DLD1 (cell line): ENCODE measurements at regions not wholly inside any gene's neighbourhood (a gene's known extent, or its start where the extent isn't known, plus 50 kb on each side); places are given as distances from the start of the nearest gene placed in this dataset.

Experiments used
- in situ Hi-C: cut with HindIII; loops from 2 replicates; pipeline ENCODE4 v1.10.0; 2017; ENCODE audit warnings: low sequenced_read_pairs

GRCh38 chr9:80447876-80448275, 876.1 kb downstream of the TLE4 start:
- in situ Hi-C loops, result no loop called here

- in situ Hi-C loops, result no loop called here
These were observed 869.0 kb downstream of the TLE4 start for GRCh38 chr9:80440724-80441123.

- in situ Hi-C loops, result no loop called here
These were observed 866.1 kb downstream of the TLE4 start for GRCh38 chr9:80437825-80438224.

GRCh38 chr9:80437091-80437640, 865.4 kb downstream of the TLE4 start:
- in situ Hi-C loops, result no loop called here

GRCh38 chr9:80435591-80435990, 863.8 kb downstream of the TLE4 start:
- in situ Hi-C loops, result no loop called here

- in situ Hi-C loops, result no loop called here
These were observed 855.2 kb downstream of the TLE4 start for GRCh38 chr9:80426992-80427391.

- in situ Hi-C loops, result no loop called here
These were observed 845.5 kb downstream of the TLE4 start for GRCh38 chr9:80417211-80417773.

GRCh38 chr9:80410106-80410505, 838.3 kb downstream of the TLE4 start:
- in situ Hi-C loops, result no loop called here

GRCh38 chr9:80407220-80407619, 835.5 kb downstream of the TLE4 start:
- in situ Hi-C loops, result no loop called here

- in situ Hi-C loops, result no loop called here
These were observed 829.5 kb downstream of the TLE4 start for GRCh38 chr9:80401243-80401642.

- in situ Hi-C loops, result no loop called here
These were observed 829.0 kb downstream of the TLE4 start for GRCh38 chr9:80400624-80401230.

- in situ Hi-C loops, result no loop called here
These were observed 827.8 kb downstream of the TLE4 start for GRCh38 chr9:80399606-80400005.

GRCh38 chr9:80387828-80388227, 816.1 kb downstream of the TLE4 start:
- in situ Hi-C loops, result no loop called here

GRCh38 chr9:80385246-80385645, 813.5 kb downstream of the TLE4 start:
- in situ Hi-C loops, result no loop called here

GRCh38 chr9:80383331-80383730, 811.6 kb downstream of the TLE4 start:
- in situ Hi-C loops, result no loop called here

- in situ Hi-C loops, result no loop called here
These were observed 810.6 kb downstream of the TLE4 start for GRCh38 chr9:80382211-80382891.

GRCh38 chr9:80380301-80380700, 808.5 kb downstream of the TLE4 start:
- in situ Hi-C loops, result no loop called here

GRCh38 chr9:80378669-80379293, 807.0 kb downstream of the TLE4 start:
- in situ Hi-C loops, result no loop called here

GRCh38 chr9:80376180-80376579, 804.4 kb downstream of the TLE4 start:
- in situ Hi-C loops, result no loop called here

- in situ Hi-C loops, result no loop called here
These were observed 803.7 kb downstream of the TLE4 start for GRCh38 chr9:80375477-80375876.

- in situ Hi-C loops, result no loop called here
These were observed 797.9 kb downstream of the TLE4 start for GRCh38 chr9:80369641-80370040.

- in situ Hi-C loops, result no loop called here
These were observed 794.9 kb downstream of the TLE4 start for GRCh38 chr9:80366626-80367025.
